WTC11 (cell line): ENCODE measurements at regions not wholly inside any gene's neighbourhood (a gene's known extent, or its start where the extent isn't known, plus 50 kb on each side); places are given as distances from the start of the nearest gene placed in this dataset.
A peak's percentile ranks its signal among the peaks of the same experiment; 100 is the strongest.

Source experiments
- ATAC-seq: fragments of 200-7000 bp; cut with Tn5 transposase; 2 replicates; pipeline ENCODE4 v1.10.0; 2021; ENCODE audit warnings: mild to moderate bottlenecking, moderate library complexity
- CTCF ChIA-PET: fragments of 300-600 bp; sonication (Branson Sonifier 250); formaldehyde crosslinking; loops from one replicate; lab custom pipeline; 2021; ENCODE audit warnings: antibody characterized with exemption; lab: Charles Lee
- POLR2A ChIA-PET: fragments of 350-600 bp; sonication (Branson Sonifier 250); formaldehyde crosslinking; loops from one replicate; lab custom pipeline; 2021; ENCODE audit warnings: antibody characterized with exemption; lab: Charles Lee
- DNase-seq: peaks from one replicate; pipeline ENCODE4 v3.0.0; 2021; ENCODE audit warnings: low spot score
- H3K27ac Mint-ChIP-seq: 2 replicates; pipeline ENCODE4 v1.8.0; 2021; ENCODE audit warnings: mixed read lengths
- H3K27me3 Mint-ChIP-seq: 2 replicates; pipeline ENCODE4 v1.8.0; 2021; ENCODE audit warnings: low read depth, mild to moderate bottlenecking, moderate library complexity, mixed read lengths
- H3K36me3 Mint-ChIP-seq: 2 replicates; pipeline ENCODE4 v1.8.0; 2021; ENCODE audit warnings: mixed read lengths
- H3K4me1 Mint-ChIP-seq: 2 replicates; pipeline ENCODE4 v1.8.0; 2022; ENCODE audit warnings: mixed read lengths
- H3K4me3 Mint-ChIP-seq: 2 replicates; pipeline ENCODE4 v1.8.0; 2021; ENCODE audit warnings: mild to moderate bottlenecking, moderate library complexity, mixed read lengths
- H3K9me3 Mint-ChIP-seq: 2 replicates; pipeline ENCODE4 v1.8.0; 2021; ENCODE audit warnings: mixed read lengths
- CDX4 ChIP-seq: fragments of 250-450 bp; sonication (Bioruptor Pico); IDR thresholded peaks from 2 replicates; pipeline ENCODE4 v1.9.0; 2021; ENCODE audit warnings: moderate library complexity, mild to moderate bottlenecking, inconsistent platforms, borderline replicate concordance
- CTCF ChIP-seq: fragments of 200-600 bp; IDR thresholded peaks from 2 replicates; pipeline ENCODE4 v1.8.0; 2022; ENCODE audit warnings: antibody characterized with exemption
- E2F1 ChIP-seq: sonication (generic); formaldehyde crosslinking; IDR thresholded peaks from 2 replicates; pipeline ENCODE4 v1.8.0; 2022; ENCODE audit warnings: mild to moderate bottlenecking, missing genetic modification reagents
- E2F5 ChIP-seq: sonication (generic); formaldehyde crosslinking; IDR thresholded peaks from 2 replicates; pipeline ENCODE4 v1.8.1; 2022; ENCODE audit warnings: mild to moderate bottlenecking, moderate library complexity, missing genetic modification reagents
- ERG ChIP-seq: fragments of 250-450 bp; sonication (Bioruptor Pico); IDR thresholded peaks from 2 replicates; pipeline ENCODE4 v1.8.0; 2021; ENCODE audit warnings: mild to moderate bottlenecking
- MAX ChIP-seq: sonication (generic); formaldehyde crosslinking; IDR thresholded peaks from 2 replicates; pipeline ENCODE4 v1.8.0; 2022; ENCODE audit warnings: mild to moderate bottlenecking, missing genetic modification reagents
- NFE2L1 ChIP-seq: sonication (generic); formaldehyde crosslinking; IDR thresholded peaks from 2 replicates; pipeline ENCODE4 v1.8.1; 2023; ENCODE audit warnings: missing genetic modification reagents
- PRDM15 ChIP-seq: sonication (generic); formaldehyde crosslinking; IDR thresholded peaks from 2 replicates; pipeline ENCODE4 v1.8.0; 2022; ENCODE audit warnings: missing genetic modification reagents
- RELA ChIP-seq: sonication (generic); formaldehyde crosslinking; IDR thresholded peaks from 2 replicates; pipeline ENCODE4 v1.8.1; 2022; ENCODE audit warnings: missing genetic modification reagents, mild to moderate bottlenecking, borderline replicate concordance
- SOX15 ChIP-seq: fragments of 250-450 bp; sonication (Bioruptor Pico); IDR thresholded peaks from 2 replicates; pipeline ENCODE4 v1.9.0; 2021; ENCODE audit warnings: mild to moderate bottlenecking
- SP1 ChIP-seq: sonication (generic); formaldehyde crosslinking; conservative IDR thresholded peaks from 2 replicates; pipeline ENCODE4 v1.8.1; 2022; ENCODE audit warnings: missing genetic modification reagents
- TEAD4 ChIP-seq: sonication (generic); formaldehyde crosslinking; IDR thresholded peaks from 2 replicates; pipeline ENCODE4 v1.8.0; 2022; ENCODE audit warnings: mild to moderate bottlenecking, missing genetic modification reagents
- ZNF281 ChIP-seq: sonication (generic); formaldehyde crosslinking; IDR thresholded peaks from 2 replicates; pipeline ENCODE4 v1.8.0; 2023; ENCODE audit warnings: mild to moderate bottlenecking, missing genetic modification reagents

GRCh38 chr14:49187799-49188198, 398.4 kb downstream of the RPS29 start (continued):
- TF ChIP-seq PRDM15 (CRISPR knock-in tag) (no peak), TEAD4 (no peak), SP1 (CRISPR knock-in tag) (no peak), E2F1 (CRISPR knock-in tag) (no peak), ZNF281 (CRISPR knock-in tag) (no peak), CDX4 (CRISPR knock-in tag) (no peak), MAX (CRISPR knock-in tag) (no peak), NFE2L1 (no peak), RELA (CRISPR knock-in tag) (no peak)

GRCh38 chr14:49173765-49174373, 412.3 kb downstream of the RPS29 start:
- Mint-ChIP-seq H3K4me3 (no peak overlapping the region), H3K27me3 (no peaks in the 10 kb centered on the region; the same call in 1 of the 2 replicates), H3K27ac (no peak overlapping the region), H3K4me1 (no peaks in the 10 kb centered on the region), H3K9me3 (peaks cover 51% of the 10 kb centered on the region), H3K36me3 (peaks cover 8% of the 10 kb centered on the region)
- peak; percentile 76 for DNase-seq
- CTCF ChIA-PET, result interaction anchor here (0.6 to 1.1 kb wide), 6 partner anchors 78 to 1256 kb away, joined by 3 to 5 read pairs (median 3); no protein-coding TSS in a partner anchor
- ATAC-seq, result peak; percentile 99
- no peak for TF ChIP-seq E2F5 (CRISPR knock-in tag)
- no peak for TF ChIP-seq SOX15 (CRISPR knock-in tag)
- no peak for TF ChIP-seq ERG (CRISPR knock-in tag)
- TF ChIP-seq CTCF, result peak; percentile 39; the same call in 1 of the 2 replicates
- POLR2A ChIA-PET, result no interaction called here
